ENCODE measurements at regions not wholly inside any gene's neighbourhood (a gene's known extent, or its start where the extent isn't known, plus 50 kb on each side); places are given as distances from the start of the nearest gene placed in this dataset.

DNA sequence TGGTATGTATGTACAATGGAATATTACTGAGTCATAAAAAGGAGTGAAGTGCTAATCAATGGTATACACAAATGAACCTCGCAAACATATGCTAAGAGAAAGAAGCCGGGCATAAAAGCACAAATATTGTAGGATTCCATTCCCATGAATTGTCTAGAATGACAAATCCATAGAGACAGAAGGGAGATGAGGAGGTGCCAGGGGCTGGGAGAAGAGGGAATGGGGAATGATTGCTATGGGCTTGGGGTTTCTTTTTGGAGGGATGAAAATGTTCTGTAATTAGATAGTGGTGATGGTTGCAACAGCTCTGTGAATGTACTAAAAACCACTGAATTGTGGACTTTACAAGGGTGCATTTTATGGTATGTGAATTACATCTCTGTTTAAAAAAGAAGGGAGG lies 73.5 kb downstream of the GLI2 start:
- no peak for DNase-seq (ENCODE audit: low read depth in 2 of 2)

DNA sequence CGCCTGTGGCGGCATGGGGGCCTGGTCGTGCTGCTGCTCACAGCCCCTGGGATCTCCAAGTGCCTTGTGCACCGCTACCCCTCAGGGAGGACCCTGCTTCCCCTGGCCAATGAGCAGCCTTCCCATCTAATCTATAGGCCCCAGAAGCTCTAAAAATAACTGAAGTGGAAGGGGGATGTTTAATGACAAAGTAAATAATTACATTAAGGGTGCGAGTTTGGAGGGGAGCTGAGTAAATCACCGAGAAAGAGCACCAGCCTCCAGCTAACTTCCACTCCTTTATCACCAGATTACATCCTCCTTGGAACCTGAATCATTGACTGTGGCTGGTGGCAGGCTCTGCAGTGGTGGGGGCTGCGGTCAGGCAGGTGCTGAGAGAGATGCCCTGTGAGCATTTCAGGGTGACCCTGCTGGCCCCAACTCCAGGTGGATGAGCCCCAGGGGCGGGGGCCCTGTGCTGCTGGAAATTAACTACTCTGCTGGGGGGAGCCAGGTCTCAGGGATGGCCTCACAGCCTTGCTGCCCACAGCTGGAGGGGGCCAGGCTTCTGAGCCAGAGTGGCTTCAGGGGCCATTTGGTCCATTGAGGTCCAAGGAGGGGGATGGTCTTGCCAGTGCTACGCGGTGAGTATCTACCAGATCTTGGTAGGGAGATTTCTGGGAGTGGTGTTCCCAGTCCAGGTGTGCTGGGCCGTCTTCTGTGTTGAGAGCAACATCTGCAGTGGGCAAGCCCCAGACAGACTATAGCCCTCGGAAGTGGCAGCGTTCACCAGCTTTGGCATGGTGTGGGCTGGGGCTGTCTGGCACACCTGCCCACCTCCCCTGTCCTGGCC lies 74.2 kb downstream of the GLI2 start:
- DNase-seq (ENCODE audit: low read depth in 2 of 2), result no peak

DNA sequence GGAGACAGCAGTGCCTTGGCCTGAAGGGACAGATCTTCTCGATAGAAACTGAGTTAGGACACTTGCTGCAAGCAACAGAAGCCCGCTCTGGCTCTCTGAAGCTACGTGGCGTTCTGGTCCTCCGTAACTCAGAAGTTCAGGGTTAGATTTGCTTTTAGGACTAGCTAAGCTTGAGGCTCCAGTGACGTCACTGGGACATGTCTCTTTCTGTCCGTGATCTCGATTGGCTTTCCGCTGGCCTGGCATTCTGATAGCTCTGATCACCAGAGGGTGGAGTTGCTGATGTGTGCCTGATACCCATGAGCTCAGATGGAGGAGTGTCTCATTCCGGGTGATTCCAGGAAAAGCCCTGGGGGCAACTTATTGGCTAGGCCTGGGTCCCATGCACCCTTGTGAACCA lies 75.0 kb downstream of the GLI2 start:
- no peak for DNase-seq (ENCODE audit: low read depth in 2 of 2)

DNA sequence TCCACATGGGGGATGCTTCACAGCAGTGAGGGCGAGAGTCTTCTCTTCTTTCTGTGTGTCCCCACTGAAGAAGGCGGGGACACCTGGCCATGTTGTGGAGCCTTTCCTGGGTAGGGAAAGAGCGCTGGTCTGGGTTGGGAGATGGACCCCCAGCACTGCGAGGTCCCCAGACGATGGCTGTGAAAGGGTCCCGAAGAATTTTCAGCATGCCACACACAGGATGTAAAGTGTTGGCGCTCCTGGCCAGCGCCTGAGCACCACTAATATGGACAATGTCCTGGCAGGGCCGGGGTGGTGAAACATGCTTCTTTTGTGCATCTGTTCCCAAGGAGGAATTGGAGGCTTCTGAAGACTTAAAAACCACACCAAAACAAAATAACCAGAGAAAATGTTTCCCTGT lies 77.2 kb downstream of the GLI2 start:
- DNase-seq (ENCODE audit: low read depth in 2 of 2), result no peak

DNA sequence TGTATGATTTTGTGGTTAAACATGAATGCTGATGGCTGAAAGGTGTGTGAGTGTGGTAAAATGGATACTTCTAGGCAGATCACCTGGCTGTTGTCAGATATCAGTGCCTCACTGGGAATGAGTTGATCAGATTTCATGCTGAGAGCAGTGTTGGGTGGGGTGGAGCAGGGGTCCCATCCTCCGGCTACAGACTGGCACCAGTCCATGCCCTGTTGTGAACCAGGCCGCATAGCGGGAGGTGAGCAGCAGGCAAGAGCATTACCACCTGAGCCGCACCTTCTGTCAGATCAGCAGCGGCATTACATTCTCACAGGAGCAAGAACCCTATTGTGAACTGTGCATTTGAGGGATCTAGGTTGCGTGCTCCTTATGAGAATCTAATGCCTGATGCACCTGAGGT lies 78.7 kb downstream of the GLI2 start:
- no peak for DNase-seq (ENCODE audit: low read depth in 2 of 2)

DNA sequence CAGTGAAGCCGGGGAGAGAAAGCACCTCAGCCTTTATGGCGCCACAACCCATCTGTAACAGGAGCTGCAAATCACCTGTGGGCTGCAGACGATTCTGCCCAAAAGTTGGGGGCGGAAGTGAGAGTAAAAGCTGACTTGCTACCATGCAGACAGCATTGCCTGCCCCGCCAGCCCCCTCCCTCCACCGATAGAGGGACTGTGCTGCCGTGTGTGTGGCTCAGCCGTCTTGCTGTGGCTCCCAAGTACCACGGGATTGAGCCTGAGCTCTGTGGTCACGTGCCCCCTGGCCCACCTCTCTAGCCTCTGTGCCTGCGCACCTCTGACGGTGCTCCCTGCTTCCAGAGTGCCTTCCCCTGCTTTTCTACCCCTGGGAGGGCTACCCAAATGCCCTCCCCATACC lies 79.6 kb downstream of the GLI2 start:
- DNase-seq (ENCODE audit: low read depth in 2 of 2), result no peak

DNA sequence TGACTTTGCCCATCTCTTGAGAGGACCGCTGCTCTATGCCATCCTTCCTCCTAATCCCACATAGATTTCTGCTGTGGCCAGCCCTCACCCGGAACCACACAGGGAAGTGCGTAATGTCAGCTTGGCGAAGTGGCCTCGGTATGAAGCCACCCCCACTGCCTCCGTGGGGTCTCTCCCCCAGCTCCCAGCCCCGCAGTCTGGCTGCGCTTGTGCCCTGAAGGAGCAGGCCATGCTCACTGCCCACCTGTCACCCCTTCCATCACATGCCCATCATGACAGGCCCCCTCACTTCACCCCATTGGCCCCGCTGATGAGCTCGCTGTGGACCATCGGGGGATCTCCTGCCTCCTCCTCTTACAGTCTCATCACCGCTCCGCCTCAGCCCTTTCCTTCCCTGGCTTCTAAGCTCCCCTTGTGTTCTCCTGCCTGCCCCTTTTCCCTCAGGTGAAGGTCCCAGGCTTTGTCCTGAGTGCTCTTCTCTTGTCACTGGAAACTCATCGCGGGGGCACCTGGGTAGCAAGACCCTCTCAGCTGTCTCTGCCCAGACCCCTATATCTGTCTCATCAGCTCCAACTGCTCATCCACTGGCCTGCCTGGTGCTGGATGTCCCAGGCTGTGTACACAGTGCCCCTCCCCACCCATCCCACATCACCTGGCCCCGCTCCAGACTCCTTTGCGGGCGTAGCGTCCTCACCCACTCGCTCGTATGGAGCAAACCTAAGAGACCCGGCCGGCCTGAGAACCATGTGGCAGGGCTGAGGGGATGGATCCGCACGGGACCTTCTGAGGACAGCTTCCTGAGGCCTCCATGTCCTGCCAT lies 81.7 kb downstream of the GLI2 start:
- DNase-seq (ENCODE audit: low read depth in 2 of 2), result no peak

DNA sequence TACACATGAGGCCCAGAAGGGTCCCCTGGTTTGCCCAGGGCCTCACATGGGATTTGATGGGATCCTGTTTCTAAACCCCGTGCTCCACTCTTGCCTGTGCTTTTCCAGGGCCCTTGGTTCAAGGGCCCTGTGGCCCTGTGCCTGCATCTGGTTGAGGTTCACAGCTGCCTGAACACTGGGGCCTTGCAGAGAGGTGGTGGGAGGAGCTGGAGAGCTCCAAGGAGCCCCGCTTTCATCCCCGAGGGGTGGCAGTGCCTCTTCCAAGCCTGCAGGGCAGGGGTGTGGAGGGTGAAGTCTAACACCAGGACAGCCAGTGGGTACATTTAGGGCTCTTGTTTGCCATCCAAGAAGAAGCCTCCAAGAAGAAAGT lies 82.3 kb downstream of the GLI2 start:
- DNase-seq (ENCODE audit: low read depth in 2 of 2), result no peak

DNA sequence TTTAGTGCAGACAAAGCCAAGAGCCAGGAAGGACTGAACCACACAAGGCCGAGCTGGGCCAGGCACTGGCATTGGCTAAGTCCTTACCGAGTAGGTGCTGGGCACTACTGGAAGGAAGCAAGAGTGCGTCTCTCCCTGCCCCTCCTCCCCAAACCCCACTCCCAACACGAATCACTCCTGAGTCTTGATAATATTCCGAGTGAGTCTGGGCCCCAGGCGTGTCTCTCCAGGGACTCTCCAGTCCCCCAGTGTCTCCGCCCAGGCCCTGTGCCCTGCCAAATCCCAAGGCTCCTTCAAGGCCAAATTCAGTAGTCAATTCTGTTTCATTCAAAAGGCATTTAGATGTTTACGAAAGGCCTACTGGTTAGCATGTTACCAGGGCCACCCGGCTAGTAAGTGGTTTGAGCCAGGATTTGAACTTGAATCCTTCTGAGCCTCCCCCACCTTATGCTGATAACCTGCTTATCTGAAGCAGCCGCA lies 82.8 kb downstream of the GLI2 start:
- DNase-seq (ENCODE audit: low read depth in 2 of 2), result no peak

DNA sequence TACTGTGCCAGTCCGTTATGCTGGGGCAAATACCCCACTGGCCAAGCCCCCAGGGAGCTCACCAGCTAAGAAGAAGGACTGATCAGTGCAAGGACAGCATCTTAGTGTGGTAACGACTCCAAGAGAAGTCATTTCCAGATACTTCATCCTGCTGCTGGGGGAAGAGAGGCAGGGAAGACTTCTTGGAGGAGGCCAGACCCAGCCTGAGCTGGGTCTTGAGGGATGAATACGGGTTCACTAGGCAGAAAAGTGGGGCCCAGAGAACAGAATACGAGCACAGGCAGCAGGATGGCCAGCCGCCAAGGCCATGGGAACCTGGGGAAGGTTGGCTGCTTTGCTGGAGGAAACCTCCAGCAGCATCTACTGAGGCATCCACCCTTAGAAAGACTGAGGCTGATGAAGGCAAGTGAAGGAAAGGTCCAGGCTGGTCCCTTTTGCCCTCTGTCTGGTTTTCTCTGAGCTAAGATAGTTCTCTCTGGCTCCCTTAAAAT lies 84.1 kb downstream of the GLI2 start:
- no peak for DNase-seq (ENCODE audit: low read depth in 2 of 2)

DNA sequence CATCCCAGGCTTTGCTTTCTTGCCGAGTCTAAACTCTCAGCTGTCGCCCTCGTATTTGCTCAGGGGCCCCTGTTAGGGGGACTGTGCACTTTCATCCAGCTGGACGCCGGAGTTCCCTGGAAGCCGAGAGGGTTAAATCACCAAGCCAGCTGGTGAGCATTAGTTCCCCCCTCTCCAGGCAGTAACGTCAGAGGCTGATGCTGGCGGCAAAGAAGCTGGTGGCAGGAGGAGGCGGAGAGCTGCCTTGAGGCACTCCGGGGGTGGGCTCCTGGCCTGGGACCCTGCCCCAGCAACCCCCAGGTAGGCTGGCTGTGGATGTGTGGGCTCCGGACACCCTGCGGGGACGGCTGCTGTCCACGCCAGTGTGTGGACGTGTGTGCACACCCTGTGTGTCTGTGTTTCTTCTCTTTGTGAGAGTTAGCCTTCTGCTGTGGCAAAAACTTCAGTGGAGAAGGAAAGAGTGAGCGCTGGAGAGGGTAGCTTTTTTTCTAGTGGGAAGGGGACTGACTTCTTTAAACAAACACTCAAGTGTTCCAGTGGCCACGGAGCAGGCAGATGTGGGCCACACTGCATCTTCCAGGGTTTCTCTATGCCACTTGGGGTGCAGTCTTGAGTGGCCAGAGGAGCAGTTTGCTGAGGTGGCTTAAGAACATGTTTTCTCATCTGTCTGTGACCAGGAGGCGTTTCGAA lies 84.7 kb downstream of the GLI2 start:
- DNase-seq (ENCODE audit: low read depth in 2 of 2), result no peak

DNA sequence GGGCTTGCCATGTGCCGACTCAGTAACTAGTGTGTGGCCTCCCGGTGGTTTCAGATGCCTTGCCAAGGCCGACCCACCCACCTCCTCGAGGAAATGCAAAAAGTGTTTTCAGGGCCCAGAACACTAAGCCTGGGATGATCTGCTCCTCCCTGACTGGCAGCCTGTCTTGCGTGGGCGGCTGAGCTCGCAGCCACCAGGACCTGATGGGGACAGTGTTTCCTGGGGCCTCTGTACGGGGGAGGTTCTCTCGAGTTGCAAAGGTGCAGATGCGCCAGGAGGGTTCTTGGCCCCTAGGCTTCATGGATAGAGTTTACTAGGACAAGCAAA lies 85.2 kb downstream of the GLI2 start:
- no peak for DNase-seq (ENCODE audit: low read depth in 2 of 2)

DNA sequence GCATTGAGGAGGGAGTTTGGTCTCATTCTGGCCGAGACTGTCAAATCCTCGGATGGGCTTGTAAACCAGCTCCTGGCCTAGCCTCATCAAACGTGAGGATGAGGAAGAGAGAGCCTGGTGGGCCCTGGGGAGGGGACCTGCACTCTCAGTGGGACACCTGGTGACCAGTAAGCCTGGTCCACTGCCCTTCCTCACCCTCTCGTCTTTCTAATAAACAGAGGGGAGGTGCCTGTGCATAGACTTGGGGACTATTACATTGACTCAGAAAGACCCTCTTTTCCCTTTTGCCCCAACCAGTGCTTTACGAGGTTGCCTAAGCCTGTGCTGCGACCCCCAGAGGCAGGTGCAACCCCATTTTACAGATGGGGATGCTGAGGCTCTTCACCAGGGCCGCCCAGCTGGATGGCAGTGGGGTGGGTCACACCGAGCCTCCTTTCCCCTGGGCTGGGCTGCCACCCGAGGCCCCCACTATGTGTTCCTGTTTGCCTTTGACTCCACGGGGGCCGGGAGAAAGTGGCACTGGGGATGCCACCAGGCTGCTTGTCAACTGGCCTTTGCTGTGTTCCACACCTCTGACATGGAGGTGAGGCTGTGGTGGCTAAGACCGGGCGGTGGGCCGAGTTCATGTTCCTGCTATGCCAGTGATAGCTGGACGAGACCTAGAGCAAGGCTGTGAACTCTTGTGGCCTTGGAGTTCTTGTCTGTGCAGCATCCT lies 85.9 kb downstream of the GLI2 start:
- DNase-seq (ENCODE audit: low read depth in 2 of 2), result no peak

DNA sequence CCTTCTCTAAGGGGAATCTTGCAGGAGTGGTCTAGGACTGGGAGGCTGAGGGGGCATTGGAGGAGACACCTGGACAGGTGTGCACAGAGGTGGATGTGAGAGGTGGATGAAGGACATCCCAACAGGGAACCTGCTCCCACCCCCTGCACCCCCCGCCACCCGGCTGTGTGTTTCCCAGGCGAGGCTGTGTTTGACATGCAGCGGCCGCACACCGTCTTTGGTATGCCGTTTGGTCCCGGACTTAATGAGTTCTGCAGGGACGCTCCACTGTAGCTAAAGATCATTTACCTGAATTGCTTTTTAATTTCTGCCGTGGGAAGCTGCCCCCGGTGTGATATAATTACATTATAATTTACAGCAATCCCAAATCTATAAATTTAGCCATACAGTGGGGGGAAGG lies 87.3 kb downstream of the GLI2 start:
- DNase-seq (ENCODE audit: low read depth in 2 of 2), result no peak

DNA sequence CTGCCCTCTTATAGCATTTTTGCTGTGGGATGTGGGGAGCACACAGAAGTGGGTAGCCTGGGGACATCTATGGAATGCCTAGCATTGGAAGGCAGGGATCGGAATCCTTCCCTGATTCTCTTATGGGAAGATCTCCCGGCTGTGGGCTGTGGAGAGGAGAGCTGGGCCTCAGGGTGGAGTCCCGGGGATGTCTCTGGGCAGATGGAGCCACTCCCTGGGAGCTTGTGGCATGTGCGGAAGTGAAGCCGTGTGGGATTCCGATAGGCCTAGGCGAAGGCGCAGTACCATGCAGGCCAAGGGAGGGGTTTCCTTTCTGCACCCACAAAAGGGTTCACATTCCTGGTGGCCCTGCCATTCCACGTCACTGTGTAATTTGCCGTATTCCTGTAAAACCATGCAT lies 87.9 kb downstream of the GLI2 start:
- DNase-seq (ENCODE audit: low read depth in 2 of 2), result no peak

DNA sequence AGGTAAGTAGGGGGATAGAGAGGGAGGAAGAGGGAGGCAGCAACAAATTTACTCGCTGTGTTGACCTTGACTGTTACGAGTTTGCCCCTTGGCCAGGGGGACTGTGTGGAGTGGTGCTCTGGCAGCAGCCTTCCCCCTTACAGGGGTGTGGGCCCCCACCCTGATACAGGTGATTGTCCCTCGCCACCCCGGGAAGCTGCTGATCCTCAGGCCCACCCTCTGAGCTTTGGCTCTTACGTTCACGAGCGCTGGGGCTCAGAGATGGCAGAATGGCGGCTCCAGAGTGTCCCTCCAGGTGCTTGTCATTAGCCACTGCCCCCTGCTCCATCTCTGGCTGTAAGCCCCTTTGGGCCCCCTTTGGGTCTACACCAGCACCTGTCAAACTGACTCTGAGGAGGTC lies 88.6 kb downstream of the GLI2 start:
- no peak for DNase-seq (ENCODE audit: low read depth in 2 of 2)

DNA sequence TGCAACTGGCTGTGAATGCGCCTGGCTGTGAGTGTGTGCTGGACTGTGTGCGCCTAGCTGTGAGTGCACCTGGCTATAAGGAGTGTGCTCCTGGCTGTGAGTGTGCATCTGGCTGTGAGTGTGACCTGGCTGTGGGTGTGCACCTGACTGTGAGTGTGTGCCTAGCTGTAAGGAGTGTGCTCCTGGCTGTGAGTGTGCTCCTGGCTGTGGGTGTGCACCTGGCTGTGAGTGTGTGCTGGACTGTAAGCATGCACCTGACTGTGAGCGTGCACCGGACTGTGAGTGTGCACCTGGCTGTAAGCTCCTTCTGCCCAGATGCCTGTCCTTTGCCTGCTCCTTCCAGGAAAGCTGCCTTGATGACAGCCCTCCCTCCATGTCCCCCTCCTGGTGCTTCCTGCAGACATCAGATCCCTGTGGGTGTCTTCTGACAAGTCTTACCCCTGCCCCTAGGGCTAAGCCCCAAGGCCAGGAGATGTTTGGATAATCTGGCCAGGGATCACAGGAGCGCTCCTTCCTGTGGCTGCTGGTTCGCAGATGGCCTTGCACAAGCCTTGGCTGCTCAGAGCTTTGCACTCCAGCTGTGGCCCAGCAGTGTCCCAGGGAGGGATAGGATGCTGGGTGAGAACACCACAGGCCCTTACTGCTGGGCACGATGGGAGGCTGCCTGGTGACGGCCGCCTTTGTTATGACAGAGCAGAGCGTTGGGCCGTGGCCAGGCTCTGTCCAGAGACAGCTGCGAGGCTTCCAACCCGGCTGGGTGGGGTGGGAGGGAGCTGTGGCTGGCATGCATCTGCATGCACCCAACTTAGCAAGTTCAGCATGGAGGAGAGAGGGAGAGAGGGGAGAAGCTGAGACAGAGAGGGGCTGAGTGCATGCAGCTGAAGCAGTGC lies 89.9 kb downstream of the GLI2 start:
- no peak for DNase-seq (ENCODE audit: low read depth in 2 of 2)

DNA sequence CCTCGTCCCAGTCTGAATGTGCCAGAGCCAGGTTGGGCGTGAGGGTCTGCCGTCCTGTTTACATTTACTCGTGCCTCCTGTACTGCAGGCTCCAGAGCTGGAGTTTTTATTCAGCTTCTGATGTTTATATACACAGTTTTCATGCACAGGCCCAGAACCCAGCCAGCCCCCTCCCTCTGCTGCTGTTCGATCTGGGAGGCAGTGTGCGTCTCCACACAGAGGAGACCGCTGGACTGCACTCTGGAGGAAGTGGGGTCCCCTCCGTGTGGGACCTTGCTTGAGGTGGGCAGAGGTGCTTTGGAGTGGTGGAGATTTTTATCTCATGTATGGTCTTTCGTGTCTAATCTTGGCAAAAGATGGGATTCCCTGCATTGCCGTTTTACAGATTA lies 90.6 kb downstream of the GLI2 start:
- no peak for DNase-seq (ENCODE audit: low read depth in 2 of 2)

DNA sequence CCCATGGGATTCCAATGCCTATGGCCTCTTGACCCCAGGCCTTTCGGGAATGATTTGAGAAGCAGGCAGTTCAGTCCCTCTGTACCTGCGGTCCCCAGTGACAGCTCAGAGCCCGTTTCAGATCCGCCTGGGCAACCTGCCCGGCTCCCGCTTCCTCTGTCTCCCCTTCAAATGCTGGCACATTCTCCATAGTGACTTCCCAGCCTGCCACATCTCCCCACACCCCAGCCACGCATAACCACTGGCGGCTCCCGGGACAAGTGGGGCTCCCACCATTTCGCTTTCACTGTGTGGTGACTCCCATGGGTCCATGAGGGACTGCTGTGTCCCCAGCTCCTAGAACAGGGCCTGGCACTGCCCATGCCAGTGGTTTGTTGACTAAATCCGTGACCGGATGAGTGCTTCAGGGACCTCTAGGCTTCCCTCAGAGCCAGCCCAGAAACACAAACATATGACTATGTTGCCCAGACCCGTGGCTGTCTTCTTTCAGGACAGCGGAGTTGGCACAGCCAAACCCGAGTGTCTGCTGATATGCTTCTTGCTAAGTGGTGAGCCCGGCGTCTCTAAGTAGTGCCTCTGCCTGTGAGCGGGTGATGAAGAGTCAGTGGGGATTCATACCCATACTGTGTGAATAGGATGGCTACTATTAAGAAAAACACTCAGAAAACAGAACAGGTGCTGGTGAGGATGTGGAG lies 91.2 kb downstream of the GLI2 start:
- DNase-seq (ENCODE audit: low read depth in 2 of 2), result no peak

DNA sequence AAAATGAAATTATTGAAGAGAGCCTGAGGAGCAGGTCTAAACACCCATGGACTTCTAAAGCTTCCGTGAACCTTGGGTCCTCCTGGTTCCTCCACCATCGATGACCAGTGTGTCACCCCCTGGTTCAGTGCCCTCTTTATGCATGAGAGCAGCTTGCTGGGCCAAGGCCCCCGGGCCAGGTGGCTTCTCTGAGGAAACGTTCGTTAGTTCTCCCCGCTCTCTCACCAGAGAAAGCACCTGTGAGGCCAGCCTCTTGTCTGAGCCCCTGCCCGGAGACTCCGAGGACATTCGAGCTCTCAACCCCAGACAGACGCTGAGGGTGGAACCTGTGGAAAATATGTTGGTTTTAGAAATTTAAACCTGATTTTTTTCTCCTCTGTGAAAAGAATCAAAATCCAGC lies 92.4 kb downstream of the GLI2 start:
- no peak for DNase-seq (ENCODE audit: low read depth in 2 of 2)
